ENCODE measurements at regions not wholly inside any gene's neighbourhood (a gene's known extent, or its start where the extent isn't known, plus 50 kb on each side); places are given as distances from the start of the nearest gene placed in this dataset.
A peak's percentile ranks its signal among the peaks of the same experiment; 100 is the strongest.

GRCh38 chr3:180283251-180283650, 246.5 kb upstream of the PEX5L start:
- no peak for DNase-seq

- peak in 1 of 51 donors; percentile 1 for DNase-seq
Observed at GRCh38 chr3:180284331-180285110, 247.8 kb upstream of the PEX5L start.

GRCh38 chr3:180287703-180288102, 251.0 kb upstream of the PEX5L start:
- DNase-seq: no peak

GRCh38 chr3:180288816-180289215, 252.1 kb upstream of the PEX5L start:
- no peak for DNase-seq

GRCh38 chr3:180290300-180290699, 253.6 kb upstream of the PEX5L start:
- no peak for DNase-seq

GRCh38 chr3:180294282-180295027, 257.7 kb upstream of the PEX5L start:
- DNase-seq: no peak

- no peak for DNase-seq
Observed at GRCh38 chr3:180295811-180296210, 259.1 kb upstream of the PEX5L start.

- no peak for DNase-seq
Observed at GRCh38 chr3:180296971-180297370, 260.2 kb upstream of the PEX5L start.

- no peak for DNase-seq
Observed at GRCh38 chr3:180306155-180306554, 269.4 kb upstream of the PEX5L start.

GRCh38 chr3:180306691-180307090, 270.0 kb upstream of the PEX5L start:
- DNase-seq: peak in 1 of 51 donors; percentile 22

GRCh38 chr3:180311242-180311641, 274.5 kb upstream of the PEX5L start:
- no peak for DNase-seq

GRCh38 chr3:180316321-180316720, 279.6 kb upstream of the PEX5L start:
- no peak for DNase-seq

- no peak for DNase-seq
Observed at GRCh38 chr3:180319461-180319860, 282.5 kb upstream of the TTC14 start.

- DNase-seq: no peak
Observed at GRCh38 chr3:180320631-180321030, 281.3 kb upstream of the TTC14 start.

- no peak for DNase-seq
Observed at GRCh38 chr3:180321534-180321933, 280.4 kb upstream of the TTC14 start.

- no peak for DNase-seq
Observed at GRCh38 chr3:180322829-180323228, 279.1 kb upstream of the TTC14 start.

GRCh38 chr3:180324791-180325190, 277.2 kb upstream of the TTC14 start:
- DNase-seq: no peak

- DNase-seq: no peak
Observed at GRCh38 chr3:180325533-180325932, 276.4 kb upstream of the TTC14 start.

- DNase-seq: no peak
Observed at GRCh38 chr3:180325958-180326357, 276.0 kb upstream of the TTC14 start.

GRCh38 chr3:180329187-180329586, 272.8 kb upstream of the TTC14 start:
- DNase-seq: no peak

- DNase-seq: no peak
Observed at GRCh38 chr3:180329847-180330246, 272.1 kb upstream of the TTC14 start.

- no peak for DNase-seq
Observed at GRCh38 chr3:180330440-180330839, 271.5 kb upstream of the TTC14 start.

GRCh38 chr3:180332608-180333007, 269.4 kb upstream of the TTC14 start:
- no peak for DNase-seq

Data from hypothalamus (tissue), 51 donors.